GM23338 (cell line): ENCODE measurements at regions not wholly inside any gene's neighbourhood (a gene's known extent, or its start where the extent isn't known, plus 50 kb on each side); places are given as distances from the start of the nearest gene placed in this dataset.

Experiments used
- ATAC-seq: fragments of 200-7000 bp; cut with Tn5 transposase; 3 replicates; pipeline ENCODE4 v1.9.1; 2020
- DNase-seq: peaks from one replicate; pipeline ENCODE4 v3.0.0-alpha.2; 2015; ENCODE audit warnings: low spot score
- H2AFZ ChIP-seq: fragments of 200-600 bp; sonication (generic); 2 replicates; pipeline ENCODE4 v1.8.0; 2016; ENCODE audit warnings: antibody characterized with exemption, mild to moderate bottlenecking, moderate library complexity
- H3F3A ChIP-seq: fragments of 200-600 bp; sonication (generic); replicated peaks from 2 replicates; pipeline ENCODE4 v1.8.0; 2017; ENCODE audit warnings: antibody characterized with exemption, mixed run types, low read depth
- H3K27ac ChIP-seq: fragments of 200-600 bp; sonication (generic); 2 replicates; pipeline ENCODE4 v1.6.1; 2016; ENCODE audit warnings: low read depth
- H3K27me3 ChIP-seq: fragments of 200-600 bp; sonication (generic); 2 replicates; pipeline ENCODE4 v1.8.0; 2016; ENCODE audit warnings: mild to moderate bottlenecking, mixed run types, moderate library complexity; ENCODE audit not compliant: insufficient read depth
- H3K36me3 ChIP-seq: fragments of 200-600 bp; sonication (generic); 2 replicates; pipeline ENCODE4 v1.8.0; 2016; ENCODE audit warnings: mild to moderate bottlenecking; ENCODE audit not compliant: insufficient read depth
- H3K4me1 ChIP-seq: fragments of 200-600 bp; sonication (generic); 2 replicates; pipeline ENCODE4 v1.8.0; 2016; ENCODE audit warnings: mild to moderate bottlenecking, moderate library complexity; ENCODE audit not compliant: insufficient read depth
- H3K4me2 ChIP-seq: fragments of 200-600 bp; sonication (generic); 2 replicates; pipeline ENCODE4 v1.7.1; 2017; ENCODE audit warnings: mixed run types
- H3K4me3 ChIP-seq: fragments of 200-600 bp; sonication (generic); 2 replicates; pipeline ENCODE4 v1.6.1; 2016; ENCODE audit warnings: mixed run types
- H3K79me2 ChIP-seq: fragments of 200-600 bp; sonication (generic); replicated peaks from 2 replicates; pipeline ENCODE4 v1.8.0; 2017; ENCODE audit warnings: mild to moderate bottlenecking; ENCODE audit not compliant: insufficient read depth
- H3K9me2 ChIP-seq: fragments of 200-600 bp; sonication (generic); 2 replicates; pipeline ENCODE4 v1.8.0; 2017; ENCODE audit not compliant: insufficient read depth
- H4K20me1 ChIP-seq: fragments of 200-600 bp; sonication (generic); replicated peaks from 2 replicates; pipeline ENCODE4 v1.8.0; 2017; ENCODE audit warnings: mild to moderate bottlenecking; ENCODE audit not compliant: insufficient read depth
- H3K27ac Mint-ChIP-seq: 2 replicates; pipeline ENCODE4 v1.8.0; 2020; ENCODE audit warnings: inconsistent platforms, mild to moderate bottlenecking, moderate library complexity, mixed read lengths
- H3K27me3 Mint-ChIP-seq: 3 replicates; pipeline ENCODE4 v1.8.0; 2022; ENCODE audit warnings: low read depth, mild to moderate bottlenecking, moderate library complexity, mixed read lengths, inconsistent platforms; ENCODE audit not compliant: insufficient read depth, poor library complexity
- H3K36me3 Mint-ChIP-seq: 3 replicates; pipeline ENCODE4 v1.8.0; 2021; ENCODE audit warnings: low read depth, mild to moderate bottlenecking, inconsistent platforms, moderate library complexity, mixed read lengths
- H3K4me1 Mint-ChIP-seq: 3 replicates; pipeline ENCODE4 v1.8.0; 2020; ENCODE audit warnings: mild to moderate bottlenecking, inconsistent platforms, mixed read lengths
- H3K4me3 Mint-ChIP-seq: 3 replicates; pipeline ENCODE4 v1.8.0; 2021; ENCODE audit warnings: moderate library complexity, mild to moderate bottlenecking, inconsistent platforms, mixed read lengths
- H3K9me3 Mint-ChIP-seq: 3 replicates; pipeline ENCODE4 v1.8.0; 2020; ENCODE audit warnings: moderate library complexity, mild to moderate bottlenecking, inconsistent platforms, mixed read lengths
- CREB1 ChIP-seq: fragments of 250-450 bp; sonication (Bioruptor Pico); IDR thresholded peaks from 2 replicates; pipeline ENCODE4 v1.5.0; 2020; ENCODE audit warnings: low read depth, mild to moderate bottlenecking, moderate library complexity
- EZH2 ChIP-seq: fragments of 200-600 bp; sonication (generic); IDR thresholded peaks from one replicate; pipeline ENCODE4 v1.8.0; 2017; ENCODE audit warnings: antibody characterized with exemption, mild to moderate bottlenecking, low read depth; ENCODE audit not compliant: unreplicated experiment
- EZH2phosphoT487 ChIP-seq: fragments of 200-600 bp; sonication (generic); IDR thresholded peaks from one replicate; pipeline ENCODE4 v1.8.1; 2018; ENCODE audit warnings: antibody characterized with exemption; ENCODE audit not compliant: unreplicated experiment
- JUNB ChIP-seq: IDR thresholded peaks from one replicate; pipeline ENCODE4 v1.6.1; 2016; ENCODE audit warnings: antibody characterized with exemption; ENCODE audit not compliant: unreplicated experiment
- NANOG ChIP-seq: IDR thresholded peaks from 2 replicates; pipeline ENCODE4 v1.6.1; 2016; ENCODE audit warnings: antibody characterized with exemption, borderline replicate concordance
- POLR2AphosphoS5 ChIP-seq: IDR thresholded peaks from 2 replicates; pipeline ENCODE4 v1.6.1; 2016; ENCODE audit warnings: antibody characterized with exemption, low read depth
- STAT1 ChIP-seq: IDR thresholded peaks from one replicate; pipeline ENCODE4 v1.6.1; 2016; ENCODE audit warnings: antibody characterized with exemption; ENCODE audit not compliant: unreplicated experiment
- ZNF114 ChIP-seq: fragments of 250-450 bp; sonication (Bioruptor Pico); IDR thresholded peaks from 2 replicates; pipeline ENCODE4 v1.5.0; 2020; ENCODE audit warnings: mild to moderate bottlenecking, moderate library complexity
- ZNF331 ChIP-seq: fragments of 250-450 bp; sonication (Bioruptor Pico); IDR thresholded peaks from 2 replicates; pipeline ENCODE4 v1.5.0; 2020; ENCODE audit warnings: low read depth, mild to moderate bottlenecking, moderate library complexity
- TF ChIP-seq, protein P1 (sequence below): IDR thresholded peaks from 2 replicates; pipeline ENCODE4 v1.6.1; 2016; ENCODE audit warnings: antibody characterized with exemption
- TF ChIP-seq, protein P2 (sequence below), 2 experiments: fragments of 200-600 bp in 1 of 2; sonication (generic) in 1 of 2; conservative IDR thresholded peaks; 2 replicates each; pipeline versions ENCODE4 v1.5.1 to v1.6.1; 2016 to 2017; ENCODE audit warnings: antibody characterized with exemption in 2 of 2, low read depth in 2 of 2, mild to moderate bottlenecking in 2 of 2, moderate library complexity in 1 of 2

DNA sequence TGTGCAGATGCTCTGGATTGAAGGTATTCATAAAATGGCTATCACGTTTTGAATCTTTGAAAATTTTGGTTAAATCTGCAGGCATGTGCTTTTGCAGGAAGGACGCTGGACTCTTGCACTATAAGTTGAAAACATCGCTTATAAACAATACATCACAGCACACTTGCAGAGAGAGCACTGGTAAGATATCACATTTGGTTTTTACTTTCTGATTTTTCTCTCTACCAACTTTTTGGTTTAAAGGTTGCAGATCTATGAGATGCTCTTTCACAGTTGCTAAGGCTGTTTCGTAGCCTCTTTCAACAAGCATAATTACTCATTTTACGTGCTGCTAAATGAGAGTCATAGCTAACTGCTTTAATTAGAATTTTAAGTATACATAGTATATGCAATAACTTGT is 724.4 kb upstream of the ARRDC4 start (continued):
- TF ChIP-seq, protein P1, sequence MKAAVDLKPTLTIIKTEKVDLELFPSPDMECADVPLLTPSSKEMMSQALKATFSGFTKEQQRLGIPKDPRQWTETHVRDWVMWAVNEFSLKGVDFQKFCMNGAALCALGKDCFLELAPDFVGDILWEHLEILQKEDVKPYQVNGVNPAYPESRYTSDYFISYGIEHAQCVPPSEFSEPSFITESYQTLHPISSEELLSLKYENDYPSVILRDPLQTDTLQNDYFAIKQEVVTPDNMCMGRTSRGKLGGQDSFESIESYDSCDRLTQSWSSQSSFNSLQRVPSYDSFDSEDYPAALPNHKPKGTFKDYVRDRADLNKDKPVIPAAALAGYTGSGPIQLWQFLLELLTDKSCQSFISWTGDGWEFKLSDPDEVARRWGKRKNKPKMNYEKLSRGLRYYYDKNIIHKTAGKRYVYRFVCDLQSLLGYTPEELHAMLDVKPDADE = no peak
- no peak for TF ChIP-seq EZH2phosphoT487
- no peak for TF ChIP-seq JUNB
- TF ChIP-seq, protein P2, sequence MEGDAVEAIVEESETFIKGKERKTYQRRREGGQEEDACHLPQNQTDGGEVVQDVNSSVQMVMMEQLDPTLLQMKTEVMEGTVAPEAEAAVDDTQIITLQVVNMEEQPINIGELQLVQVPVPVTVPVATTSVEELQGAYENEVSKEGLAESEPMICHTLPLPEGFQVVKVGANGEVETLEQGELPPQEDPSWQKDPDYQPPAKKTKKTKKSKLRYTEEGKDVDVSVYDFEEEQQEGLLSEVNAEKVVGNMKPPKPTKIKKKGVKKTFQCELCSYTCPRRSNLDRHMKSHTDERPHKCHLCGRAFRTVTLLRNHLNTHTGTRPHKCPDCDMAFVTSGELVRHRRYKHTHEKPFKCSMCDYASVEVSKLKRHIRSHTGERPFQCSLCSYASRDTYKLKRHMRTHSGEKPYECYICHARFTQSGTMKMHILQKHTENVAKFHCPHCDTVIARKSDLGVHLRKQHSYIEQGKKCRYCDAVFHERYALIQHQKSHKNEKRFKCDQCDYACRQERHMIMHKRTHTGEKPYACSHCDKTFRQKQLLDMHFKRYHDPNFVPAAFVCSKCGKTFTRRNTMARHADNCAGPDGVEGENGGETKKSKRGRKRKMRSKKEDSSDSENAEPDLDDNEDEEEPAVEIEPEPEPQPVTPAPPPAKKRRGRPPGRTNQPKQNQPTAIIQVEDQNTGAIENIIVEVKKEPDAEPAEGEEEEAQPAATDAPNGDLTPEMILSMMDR (conservative IDR thresholded peaks at IDR 0.05; ENCODE audit: low read depth in 2 of 2) = no peak
- no peak for TF ChIP-seq STAT1
- no peak for TF ChIP-seq ZNF114
- TF ChIP-seq CREB1 (CRISPR knock-in tag) = no peak
- TF ChIP-seq EZH2 = no peak
- no peak for TF ChIP-seq POLR2AphosphoS5

DNA sequence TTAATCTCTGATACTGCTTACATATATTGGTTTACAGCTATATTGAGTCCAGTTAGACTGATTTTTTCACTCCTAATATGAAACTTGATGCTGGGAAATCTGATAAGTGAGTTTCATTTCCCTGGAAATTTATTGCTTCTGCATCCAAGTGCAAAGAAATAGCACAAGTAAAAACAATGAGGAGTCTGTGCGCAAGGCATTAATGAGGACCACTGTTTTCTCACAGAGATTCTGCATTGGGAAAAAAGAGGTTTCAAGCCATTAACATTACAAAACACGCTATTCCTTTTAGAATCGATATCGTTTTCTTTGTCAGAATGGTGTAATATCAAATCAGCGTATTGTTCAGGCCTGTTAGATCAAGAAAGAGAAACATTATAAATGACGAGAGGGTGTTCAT is 723.3 kb upstream of the ARRDC4 start:
- no peaks in the 10 kb centered on the region for H3K27me3 Mint-ChIP-seq
- H2AFZ ChIP-seq = no peak overlapping the region
- DNase-seq (no peak), ATAC-seq (no peak)
- no peak overlapping the region for H3K4me2 ChIP-seq
- H4K20me1 ChIP-seq = no peaks in the 10 kb centered on the region
- no peaks in the 10 kb centered on the region for H3K9me2 ChIP-seq
- no peaks in the 10 kb centered on the region for H3K27me3 ChIP-seq
- H3K4me3 ChIP-seq = no peak overlapping the region
- no peak overlapping the region for H3K4me3 Mint-ChIP-seq
- no peak overlapping the region for H3K27ac Mint-ChIP-seq
- H3K79me2 ChIP-seq = no peaks in the 10 kb centered on the region
- peaks cover 10% of the 10 kb centered on the region; the same call in 2 of the 3 replicates for H3K4me1 Mint-ChIP-seq
- TF ChIP-seq JUNB (no peak), CREB1 (CRISPR knock-in tag) (no peak)
- H3K36me3 ChIP-seq = no peaks in the 10 kb centered on the region
- H3K36me3 Mint-ChIP-seq = no peaks in the 10 kb centered on the region
- H3F3A ChIP-seq = no peaks in the 10 kb centered on the region
- H3K9me3 Mint-ChIP-seq = peaks cover 4% of the 10 kb centered on the region; the same call in 1 of the 3 replicates
- H3K27ac ChIP-seq = no peak overlapping the region
- 0 out of 2 replicates have a peak, but pooled peaks cover 5% of the 10 kb centered on the region for H3K4me1 ChIP-seq

DNA sequence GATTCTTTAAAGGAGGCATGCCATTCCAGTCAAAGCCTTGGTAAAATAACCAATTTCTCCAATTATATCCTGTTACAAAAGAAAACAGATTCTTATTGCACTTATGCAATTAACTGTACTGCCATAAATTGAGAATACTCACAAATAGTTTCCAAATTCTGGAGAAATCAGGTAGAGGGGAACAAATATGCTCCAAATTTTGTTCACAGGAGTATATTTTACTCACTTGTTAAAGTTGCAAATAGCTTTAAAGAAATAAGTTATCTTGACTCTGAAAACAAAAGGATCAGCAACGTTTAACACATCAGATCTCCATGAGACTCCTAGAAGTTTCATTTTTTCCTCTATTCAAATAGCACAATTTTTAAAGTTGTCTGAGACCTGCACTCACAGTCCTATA is 712.1 kb upstream of the ARRDC4 start:
- no peaks in the 10 kb centered on the region for H3K27me3 ChIP-seq
- DNase-seq (no peak), ATAC-seq (no peak)
- H3K9me2 ChIP-seq = no peaks in the 10 kb centered on the region
- Mint-ChIP-seq H3K27ac (no peak overlapping the region), H3K4me1 (no peaks in the 10 kb centered on the region), H3K9me3 (peaks cover 19% of the 10 kb centered on the region; the same call in 2 of the 3 replicates), H3K4me3 (no peak overlapping the region), H3K36me3 (peaks cover 7% of the 10 kb centered on the region; the same call in 2 of the 3 replicates), H3K27me3 (no peaks in the 10 kb centered on the region)
- H3K4me3 ChIP-seq = no peak overlapping the region
- H3K36me3 ChIP-seq = no peaks in the 10 kb centered on the region
- no peaks in the 10 kb centered on the region for H3K79me2 ChIP-seq
- H3K27ac ChIP-seq = no peak overlapping the region
- no peak overlapping the region for H2AFZ ChIP-seq
- no peaks in the 10 kb centered on the region for H3K4me1 ChIP-seq
- H3K4me2 ChIP-seq = no peak overlapping the region
- no peaks in the 10 kb centered on the region for H4K20me1 ChIP-seq
- no peaks in the 10 kb centered on the region for H3F3A ChIP-seq
- TF ChIP-seq CREB1 (CRISPR knock-in tag) = no peak
- TF ChIP-seq ZNF331 (CRISPR knock-in tag) = no peak
- no peak for TF ChIP-seq JUNB
- TF ChIP-seq, protein P2 (conservative IDR thresholded peaks at IDR 0.05; ENCODE audit: low read depth in 2 of 2) = no peak
- no peak for TF ChIP-seq EZH2
- TF ChIP-seq, protein P1 = no peak
- no peak for TF ChIP-seq ZNF114
- TF ChIP-seq NANOG = no peak
